T-helper 2 cell (primary cell): ENCODE measurements at regions not wholly inside any gene's neighbourhood (a gene's known extent, or its start where the extent isn't known, plus 50 kb on each side); places are given as distances from the start of the nearest gene placed in this dataset.

Experiments used
- DNase-seq, 5 experiments: peaks; one replicate each; pipeline versions ENCODE4 v3.0.0 to v3.0.0-alpha.2; 2012 to 2022

DNA sequence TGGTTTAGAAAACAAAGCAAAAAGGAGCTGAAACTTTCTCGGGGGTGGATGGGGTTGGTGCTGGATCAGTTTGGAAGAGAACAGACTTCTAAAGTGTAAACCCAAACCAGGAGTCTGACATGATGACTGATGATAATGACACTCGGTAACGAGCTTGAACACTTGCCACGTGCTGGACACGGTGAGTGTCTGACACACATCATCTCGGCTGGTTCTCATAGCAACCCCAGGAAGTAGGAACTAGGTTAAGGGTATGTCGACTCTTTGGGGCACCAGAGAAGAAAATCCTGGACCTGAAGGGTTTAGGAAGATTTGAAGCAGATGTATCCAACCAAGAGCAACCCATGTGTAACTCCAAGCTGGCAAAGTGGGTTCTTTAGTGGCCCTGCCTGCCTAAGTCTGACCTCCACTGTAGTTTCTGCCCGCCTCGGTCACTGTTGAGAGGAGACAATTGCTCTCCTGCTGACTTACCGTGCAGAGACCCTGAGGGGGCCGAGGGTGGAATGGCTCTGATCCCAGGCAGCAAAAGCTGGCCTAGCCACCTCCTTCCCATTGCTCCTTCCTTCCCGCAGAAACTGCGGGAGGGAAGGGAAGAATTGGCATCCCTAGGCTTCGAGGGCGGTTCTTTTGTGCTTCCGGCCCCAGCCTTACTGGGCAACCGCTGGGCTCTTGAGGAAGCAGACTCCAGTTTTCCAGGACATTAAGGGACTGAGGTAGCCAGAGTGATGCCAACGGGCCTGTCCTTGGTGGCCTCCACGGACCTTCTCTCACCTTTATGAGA is 156.0 kb downstream of the TOMM20 start:
- peak in 2 of 5 experiments; percentile 36 to 74 for DNase-seq

DNA sequence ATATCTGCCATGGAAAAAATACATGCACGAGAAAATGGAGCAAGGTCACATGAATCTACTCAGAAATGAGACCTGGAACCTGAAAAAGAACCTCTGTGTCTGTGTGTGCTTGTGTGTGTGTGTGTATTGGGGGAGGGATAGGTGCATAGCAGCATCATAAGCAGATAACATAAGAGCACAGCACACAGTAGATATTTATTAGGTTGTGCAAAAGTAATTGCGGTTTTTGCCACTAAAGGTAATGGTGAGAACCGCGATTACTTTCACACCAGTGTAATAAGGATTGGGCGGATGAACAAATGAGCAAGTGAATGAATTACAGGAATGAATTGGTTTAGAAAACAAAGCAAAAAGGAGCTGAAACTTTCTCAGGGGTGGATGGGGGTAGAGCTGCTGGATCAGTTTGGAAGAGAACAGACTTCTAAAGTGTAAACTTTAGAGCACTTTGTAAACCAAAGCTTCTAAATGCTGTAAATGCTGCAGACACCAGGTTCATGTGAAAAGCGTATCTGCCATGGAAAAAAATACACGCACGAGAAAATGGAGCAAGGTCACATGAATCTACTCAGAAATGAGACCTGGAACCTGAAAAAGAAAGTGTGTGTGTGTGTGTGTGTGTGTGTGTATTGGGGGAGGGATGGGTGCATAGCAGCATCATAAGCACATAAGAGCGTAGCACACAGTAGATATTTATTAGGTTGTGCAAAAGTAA is 156.9 kb downstream of the TOMM20 start:
- DNase-seq: peak in 1 of 5 experiments; percentile 78

- peak in 1 of 5 experiments; percentile 66 for DNase-seq
Measured at GRCh38 chr1:234970731-234971476, 157.7 kb downstream of the TOMM20 start.

- peak in 1 of 5 experiments; percentile 59 for DNase-seq
Measured at GRCh38 chr1:234970401-234970730, 158.3 kb downstream of the TOMM20 start.

DNA sequence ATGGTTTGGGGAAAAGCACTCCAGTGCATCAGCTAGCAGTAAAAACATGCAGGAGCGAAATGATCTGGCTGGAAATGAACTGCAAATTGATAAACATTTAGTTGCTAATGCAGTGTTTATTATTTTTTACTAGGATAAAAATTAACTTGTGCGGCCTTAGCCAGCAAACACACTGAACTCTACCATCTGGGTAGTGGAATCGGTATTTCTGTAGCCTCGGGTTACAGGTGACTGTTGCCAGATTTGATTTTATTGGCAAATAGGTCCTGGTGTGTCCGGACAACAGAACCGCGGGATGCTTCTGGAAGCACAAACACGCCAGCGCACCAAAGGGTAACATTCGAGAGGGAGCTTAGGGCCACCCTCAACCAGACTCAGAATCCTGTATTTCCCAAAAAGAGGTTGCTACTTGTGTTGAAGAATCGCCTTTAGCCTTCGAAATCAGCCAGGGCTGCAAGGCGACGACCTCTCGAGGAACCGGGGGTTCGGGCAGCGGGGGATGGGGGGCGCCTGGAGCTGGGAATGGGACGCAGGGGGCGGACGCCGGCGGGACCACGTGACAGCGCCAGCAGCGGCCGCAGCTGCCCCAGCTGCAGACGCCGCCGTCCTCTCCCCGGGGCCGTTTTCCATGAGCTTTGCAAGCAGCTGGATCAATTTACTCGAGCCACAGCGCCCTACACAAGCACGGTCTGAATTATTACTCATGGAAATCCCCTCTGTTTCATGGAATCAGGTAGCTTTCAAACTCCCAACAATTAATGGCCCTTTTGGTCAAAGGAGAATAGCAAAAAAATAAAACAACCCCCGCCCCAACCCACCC is 158.8 kb downstream of the TOMM20 start:
- DNase-seq: no peak

DNA sequence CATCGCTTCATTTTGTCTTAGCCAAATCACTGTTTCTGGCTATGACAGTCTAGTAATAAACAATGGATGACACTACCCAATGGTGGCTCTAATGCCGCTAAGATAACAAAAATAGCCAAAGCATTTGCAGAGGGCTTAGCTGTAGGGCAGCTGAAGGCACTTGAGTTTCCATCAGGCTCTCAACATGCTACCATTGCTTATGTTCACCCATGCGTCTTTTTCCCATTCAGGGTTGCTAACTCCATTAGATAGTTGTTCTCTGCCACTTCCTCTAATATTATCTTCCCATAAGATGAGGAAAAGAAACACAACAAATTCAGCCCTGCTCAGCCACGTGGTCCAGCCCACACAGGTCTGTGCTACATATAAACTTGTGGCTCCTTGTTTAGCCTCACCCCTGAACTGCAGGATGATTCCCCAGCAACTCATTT is 159.6 kb downstream of the TOMM20 start:
- DNase-seq: no peak

- no peak for DNase-seq
Measured at GRCh38 chr1:234968451-234968850, 160.2 kb downstream of the TOMM20 start.

- DNase-seq: no peak
Measured at GRCh38 chr1:234967121-234967520, 161.5 kb downstream of the TOMM20 start.

GRCh38 chr1:234965111-234965510 is 163.5 kb downstream of the TOMM20 start:
- peak in 1 of 5 experiments; percentile 35 for DNase-seq

GRCh38 chr1:234963904-234964702 is 164.5 kb downstream of the TOMM20 start:
- peak in 1 of 5 experiments; percentile 64 for DNase-seq

DNA sequence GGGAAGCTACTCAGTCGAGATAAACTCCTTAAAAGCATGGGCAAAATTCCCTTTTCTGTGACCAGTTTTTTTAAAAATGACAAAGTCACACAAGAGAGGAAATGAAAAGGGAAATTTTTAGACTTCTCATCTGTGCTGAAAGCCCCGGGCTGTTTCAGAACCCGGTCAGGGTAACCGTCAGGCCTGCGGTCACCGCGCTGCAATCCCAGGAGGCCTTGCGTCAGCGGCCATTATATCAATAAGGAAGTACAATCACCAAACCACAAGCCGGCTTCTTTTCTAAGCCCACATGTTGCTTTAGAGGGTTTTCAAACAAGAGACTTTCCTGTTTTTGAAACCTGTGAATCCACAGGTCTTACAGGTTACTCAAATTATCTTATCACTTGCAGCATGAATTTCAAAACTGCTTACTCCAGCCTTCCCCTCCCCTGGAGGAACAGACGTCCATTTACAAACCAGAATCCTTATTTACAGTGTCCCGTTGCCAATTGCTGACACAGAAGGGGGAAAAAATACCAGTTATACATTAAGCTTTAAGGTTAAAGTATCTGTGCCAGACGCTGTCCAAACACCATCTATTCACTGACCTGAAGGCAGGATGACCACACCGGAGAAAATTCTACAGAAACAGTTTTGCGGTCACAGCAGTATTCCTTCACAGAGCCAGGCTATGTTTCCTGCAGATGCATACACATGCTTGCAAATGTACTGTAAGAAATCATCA is 165.3 kb downstream of the TOMM20 start:
- peak; percentile 56 to 98 (median 83) for DNase-seq

DNA sequence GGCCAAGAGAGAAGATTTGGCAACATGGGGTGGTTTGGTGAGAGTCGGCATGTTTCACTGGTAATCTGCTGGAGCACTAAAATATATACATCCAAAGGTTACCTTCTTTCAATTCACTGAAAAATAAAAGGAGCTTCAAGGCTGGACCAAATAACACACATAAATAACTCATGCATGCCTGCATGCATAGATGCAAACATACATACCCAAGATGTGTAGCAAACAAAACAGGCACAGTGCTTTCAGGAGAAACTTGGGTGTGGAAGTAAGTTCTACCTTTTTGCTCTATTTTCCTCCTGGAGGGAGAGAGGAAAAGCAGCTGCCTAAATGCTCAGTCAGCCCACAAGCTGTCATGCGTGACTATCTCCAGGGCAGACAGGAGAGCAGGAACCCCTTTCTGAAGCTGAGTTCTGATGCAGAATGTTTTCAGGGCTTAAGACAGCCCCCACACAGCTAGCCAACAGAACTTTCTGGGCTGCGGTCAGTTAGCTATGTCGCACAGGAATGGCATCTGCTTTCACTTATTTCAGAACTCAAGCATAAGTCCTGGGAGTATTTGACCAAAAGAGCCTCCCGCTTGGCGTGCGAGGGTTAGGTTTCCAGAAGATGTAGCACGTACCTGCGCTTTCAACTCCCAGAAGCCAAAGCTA is 166.2 kb downstream of the TOMM20 start:
- peak in 1 of 5 experiments; percentile 71 for DNase-seq

- peak in 1 of 5 experiments; percentile 80 for DNase-seq
Measured at GRCh38 chr1:234961456-234962339, 166.9 kb downstream of the TOMM20 start.

- no peak for DNase-seq
Measured at GRCh38 chr1:234960722-234961455, 167.7 kb downstream of the TOMM20 start.

- no peak for DNase-seq
Measured at GRCh38 chr1:234958706-234959657, 169.7 kb downstream of the TOMM20 start.

- DNase-seq: no peak
Measured at GRCh38 chr1:234958066-234958705, 170.5 kb downstream of the TOMM20 start.
